ENCODE measurements at regions not wholly inside any gene's neighbourhood (a gene's known extent, or its start where the extent isn't known, plus 50 kb on each side); places are given as distances from the start of the nearest gene placed in this dataset.
A peak's percentile ranks its signal among the peaks of the same experiment; 100 is the strongest.

DNA sequence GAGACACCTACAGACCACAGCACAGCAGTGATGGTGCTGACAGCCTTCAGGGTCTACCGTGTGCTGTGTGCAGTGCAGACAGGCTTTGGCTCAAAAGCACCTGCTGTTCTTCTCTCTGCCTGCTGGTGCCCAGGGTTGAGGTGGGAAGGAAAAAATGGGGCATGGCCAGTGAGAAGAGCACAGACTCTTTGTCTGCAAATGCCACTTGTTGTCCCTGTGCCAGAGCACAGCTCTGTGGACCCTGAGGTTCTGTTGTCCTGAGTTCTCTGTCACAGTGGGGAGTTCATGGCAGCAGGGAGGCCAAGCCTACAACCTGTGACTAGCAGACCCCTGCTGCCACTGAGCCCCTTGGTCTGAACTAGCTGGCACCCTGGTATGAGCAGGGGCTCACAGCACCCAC lies 376.7 kb downstream of the GLRX3 start:
- in situ Hi-C loops (cut with HindIII; ENCODE audit: low pct_unique_long_range_greater_than_20kb, low sequenced_read_pairs) (no loop called here), intact Hi-C loops (cut with micrococcal nuclease; ENCODE audit: unreplicated experiment) (no loop called here)
- Histone ChIP-seq H3K27ac (ENCODE audit: low read length) (no peak overlapping the region), H3K36me3 (ENCODE audit: control insufficient read depth, insufficient read depth, low read length) (no peaks in the 10 kb centered on the region), H3K4me1 (ENCODE audit: control insufficient read depth, insufficient read depth, low read length) (no peaks in the 10 kb centered on the region), H3K9me3 (ENCODE audit: control insufficient read depth, insufficient read depth, low read depth, low read length) (no peaks in the 10 kb centered on the region), H3K4me3 (ENCODE audit: low read depth in 2 of 2, low read length in 2 of 2) (no peak overlapping the region), H3K27me3 (ENCODE audit: control insufficient read depth, insufficient read depth, low read length) (peaks cover 10% of the 10 kb centered on the region)
- DNase-seq (ENCODE audit: low read depth, low spot score) = no peak
- peak; percentile 30; the same call in 1 of the 2 replicates for ATAC-seq
- no TSS peak for BruUV-seq (replicated peaks)
- ChIA-PET POLR2A (no interaction called here), CTCF (no interaction called here)
- TF ChIP-seq TCF7L2 (IDR thresholded peaks at IDR 0.05; ENCODE audit: low read depth, low read length) = no peak
- TF ChIP-seq POLR2AphosphoS5 (IDR thresholded peaks at IDR 0.05; ENCODE audit: low read depth, low read length) = no peak
- TF ChIP-seq, protein P1, sequence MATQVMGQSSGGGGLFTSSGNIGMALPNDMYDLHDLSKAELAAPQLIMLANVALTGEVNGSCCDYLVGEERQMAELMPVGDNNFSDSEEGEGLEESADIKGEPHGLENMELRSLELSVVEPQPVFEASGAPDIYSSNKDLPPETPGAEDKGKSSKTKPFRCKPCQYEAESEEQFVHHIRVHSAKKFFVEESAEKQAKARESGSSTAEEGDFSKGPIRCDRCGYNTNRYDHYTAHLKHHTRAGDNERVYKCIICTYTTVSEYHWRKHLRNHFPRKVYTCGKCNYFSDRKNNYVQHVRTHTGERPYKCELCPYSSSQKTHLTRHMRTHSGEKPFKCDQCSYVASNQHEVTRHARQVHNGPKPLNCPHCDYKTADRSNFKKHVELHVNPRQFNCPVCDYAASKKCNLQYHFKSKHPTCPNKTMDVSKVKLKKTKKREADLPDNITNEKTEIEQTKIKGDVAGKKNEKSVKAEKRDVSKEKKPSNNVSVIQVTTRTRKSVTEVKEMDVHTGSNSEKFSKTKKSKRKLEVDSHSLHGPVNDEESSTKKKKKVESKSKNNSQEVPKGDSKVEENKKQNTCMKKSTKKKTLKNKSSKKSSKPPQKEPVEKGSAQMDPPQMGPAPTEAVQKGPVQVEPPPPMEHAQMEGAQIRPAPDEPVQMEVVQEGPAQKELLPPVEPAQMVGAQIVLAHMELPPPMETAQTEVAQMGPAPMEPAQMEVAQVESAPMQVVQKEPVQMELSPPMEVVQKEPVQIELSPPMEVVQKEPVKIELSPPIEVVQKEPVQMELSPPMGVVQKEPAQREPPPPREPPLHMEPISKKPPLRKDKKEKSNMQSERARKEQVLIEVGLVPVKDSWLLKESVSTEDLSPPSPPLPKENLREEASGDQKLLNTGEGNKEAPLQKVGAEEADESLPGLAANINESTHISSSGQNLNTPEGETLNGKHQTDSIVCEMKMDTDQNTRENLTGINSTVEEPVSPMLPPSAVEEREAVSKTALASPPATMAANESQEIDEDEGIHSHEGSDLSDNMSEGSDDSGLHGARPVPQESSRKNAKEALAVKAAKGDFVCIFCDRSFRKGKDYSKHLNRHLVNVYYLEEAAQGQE (IDR thresholded peaks at IDR 0.05; ENCODE audit: insufficient read depth in 1 of 2, low read depth in 2 of 2, low read length in 1 of 2) = no peak
- TF ChIP-seq, protein P2, sequence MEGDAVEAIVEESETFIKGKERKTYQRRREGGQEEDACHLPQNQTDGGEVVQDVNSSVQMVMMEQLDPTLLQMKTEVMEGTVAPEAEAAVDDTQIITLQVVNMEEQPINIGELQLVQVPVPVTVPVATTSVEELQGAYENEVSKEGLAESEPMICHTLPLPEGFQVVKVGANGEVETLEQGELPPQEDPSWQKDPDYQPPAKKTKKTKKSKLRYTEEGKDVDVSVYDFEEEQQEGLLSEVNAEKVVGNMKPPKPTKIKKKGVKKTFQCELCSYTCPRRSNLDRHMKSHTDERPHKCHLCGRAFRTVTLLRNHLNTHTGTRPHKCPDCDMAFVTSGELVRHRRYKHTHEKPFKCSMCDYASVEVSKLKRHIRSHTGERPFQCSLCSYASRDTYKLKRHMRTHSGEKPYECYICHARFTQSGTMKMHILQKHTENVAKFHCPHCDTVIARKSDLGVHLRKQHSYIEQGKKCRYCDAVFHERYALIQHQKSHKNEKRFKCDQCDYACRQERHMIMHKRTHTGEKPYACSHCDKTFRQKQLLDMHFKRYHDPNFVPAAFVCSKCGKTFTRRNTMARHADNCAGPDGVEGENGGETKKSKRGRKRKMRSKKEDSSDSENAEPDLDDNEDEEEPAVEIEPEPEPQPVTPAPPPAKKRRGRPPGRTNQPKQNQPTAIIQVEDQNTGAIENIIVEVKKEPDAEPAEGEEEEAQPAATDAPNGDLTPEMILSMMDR (IDR thresholded peaks at IDR 0.05) = no peak
- TF ChIP-seq SIN3A (IDR thresholded peaks at IDR 0.05; ENCODE audit: borderline replicate concordance, insufficient read depth, low read depth, low read length) = no peak

DNA sequence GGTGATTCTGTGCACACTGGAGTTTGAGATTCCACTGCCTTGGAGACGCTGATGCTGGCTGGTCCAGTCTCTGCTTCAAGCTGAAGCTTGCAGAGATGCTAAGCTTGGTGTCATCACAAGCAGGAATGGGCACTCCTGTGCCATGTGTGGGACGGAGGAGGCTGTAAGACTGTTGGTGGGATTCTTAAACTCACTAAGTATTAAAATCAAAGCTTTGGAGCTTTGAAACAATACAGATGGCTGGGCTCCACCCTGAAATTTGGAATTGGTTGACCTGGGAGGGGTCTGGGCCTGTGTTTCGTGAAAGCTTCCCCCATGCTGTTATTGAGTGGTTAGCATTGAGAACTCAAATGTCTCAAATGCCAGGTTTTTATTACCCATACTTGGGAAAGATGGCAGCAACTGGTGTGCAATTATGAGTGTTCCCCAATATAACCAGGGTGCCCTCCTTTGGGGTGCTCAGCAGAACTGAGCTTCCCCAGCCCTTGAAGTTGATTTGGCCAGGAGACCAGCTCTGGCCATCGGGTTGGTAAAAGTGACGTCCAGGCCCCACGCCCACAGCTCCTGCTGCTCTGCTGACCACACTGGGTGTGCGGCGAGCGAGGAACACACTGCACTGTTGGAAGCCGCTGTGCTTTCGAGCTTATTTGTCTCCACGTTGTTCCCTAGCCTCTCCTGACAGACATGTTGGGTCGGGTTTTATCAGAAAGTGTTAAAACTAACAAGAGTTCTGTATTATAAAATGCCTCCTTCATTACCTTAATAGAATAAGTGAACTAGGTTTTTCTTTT lies 377.7 kb downstream of the GLRX3 start:
- intact Hi-C loops (cut with micrococcal nuclease; ENCODE audit: unreplicated experiment) (no loop called here), in situ Hi-C loops (cut with HindIII; ENCODE audit: low pct_unique_long_range_greater_than_20kb, low sequenced_read_pairs) (no loop called here)
- Histone ChIP-seq H3K4me1 (ENCODE audit: control insufficient read depth, insufficient read depth, low read length) (no peaks in the 10 kb centered on the region), H3K27ac (ENCODE audit: low read length) (no peak overlapping the region), H3K4me3 (ENCODE audit: low read depth in 2 of 2, low read length in 2 of 2) (no peak overlapping the region), H3K9me3 (ENCODE audit: control insufficient read depth, insufficient read depth, low read depth, low read length) (no peaks in the 10 kb centered on the region), H3K36me3 (ENCODE audit: control insufficient read depth, insufficient read depth, low read length) (no peaks in the 10 kb centered on the region), H3K27me3 (ENCODE audit: control insufficient read depth, insufficient read depth, low read length) (peaks cover 10% of the 10 kb centered on the region)
- ChIA-PET POLR2A (no interaction called here), CTCF (no interaction called here)
- no TSS peak for BruUV-seq (replicated peaks)
- ATAC-seq (no peak), DNase-seq (ENCODE audit: low read depth, low spot score) (no peak)
- TF ChIP-seq, protein P1 (IDR thresholded peaks at IDR 0.05; ENCODE audit: insufficient read depth in 1 of 2, low read depth in 2 of 2, low read length in 1 of 2) = no peak
- TF ChIP-seq POLR2AphosphoS5 (IDR thresholded peaks at IDR 0.05; ENCODE audit: low read depth, low read length) (no peak), TCF7L2 (IDR thresholded peaks at IDR 0.05; ENCODE audit: low read depth, low read length) (no peak), SIN3A (IDR thresholded peaks at IDR 0.05; ENCODE audit: borderline replicate concordance, insufficient read depth, low read depth, low read length) (no peak)
- TF ChIP-seq, protein P2 (IDR thresholded peaks at IDR 0.05) = no peak
